ENCODE measurements at regions not wholly inside any gene's neighbourhood (a gene's known extent, or its start where the extent isn't known, plus 50 kb on each side); places are given as distances from the start of the nearest gene placed in this dataset.

- Histone ChIP-seq H3K27ac (ENCODE audit: low read length in 2 of 2) (no peak overlapping the region), H3K36me3 (replicated peaks in 1 of 2; ENCODE audit: control extremely low read depth in 1 of 2, control insufficient read depth in 1 of 2, extremely low read depth in 1 of 2, insufficient read depth in 2 of 2, low read length in 1 of 2) (no peaks in the 10 kb centered on the region), H3K27me3 (replicated peaks in 1 of 4; ENCODE audit: control extremely low read depth in 1 of 4, control insufficient read depth in 3 of 4, insufficient read depth in 4 of 4, low read length in 3 of 4) (no peaks in the 10 kb centered on the region), H3K9ac (ENCODE audit: low read length) (no peak overlapping the region), H3K4me3 (ENCODE audit: control extremely low read depth in 1 of 5, extremely low read depth in 1 of 5, insufficient read depth in 1 of 5, low read depth in 2 of 5, low read length in 4 of 5) (no peak overlapping the region), H3K79me2 (ENCODE audit: control insufficient read depth, insufficient read depth, low read length) (no peaks in the 10 kb centered on the region), H4K20me1 (ENCODE audit: control insufficient read depth, insufficient read depth, low read length, poor library complexity, severe bottlenecking) (no peaks in the 10 kb centered on the region), H2AFZ (ENCODE audit: insufficient read depth, low read depth, low read length, poor library complexity, severe bottlenecking) (no peak overlapping the region), H3K4me1 (ENCODE audit: control insufficient read depth in 2 of 2, insufficient read depth in 2 of 2, low read length in 2 of 2) (no peaks in the 10 kb centered on the region), H3K9me3 (ENCODE audit: control extremely low read depth in 1 of 3, control insufficient read depth in 2 of 3, insufficient read depth in 1 of 3, low read length in 2 of 3) (no peaks in the 10 kb centered on the region), H3K4me2 (replicated peaks; ENCODE audit: low read depth, low read length, poor library complexity, severe bottlenecking) (no peak overlapping the region)
- intact Hi-C loops (cut with micrococcal nuclease) = no loop called here
- no peak for TF ChIP-seq CTCF (IDR thresholded peaks at IDR 0.05)
- TF ChIP-seq EZH2 (IDR thresholded peaks at IDR 0.05; ENCODE audit: borderline replicate concordance, insufficient read depth, low read depth, low read length, poor library complexity, severe bottlenecking) = no peak
- Mint-ChIP-seq H3K4me1 (no peaks in the 10 kb centered on the region), H3K27me3 (no peaks in the 10 kb centered on the region), H3K27ac (no peak overlapping the region), H3K9me3 (ENCODE audit: insufficient read depth) (peaks cover 6% of the 10 kb centered on the region), H3K4me3 (no peak overlapping the region)
- no peak for ATAC-seq (ENCODE audit: low read depth)
- 100% methylated on average over 1 of the region's 2 CpGs for WGBS (ENCODE audit: insufficient coverage)
- ChIA-PET POLR2A (no interaction called here), CTCF (no interaction called here)
- no peak for DNase-seq
These were observed 79.1 kb downstream of the FAT4 start for GRCh38 chr4:125393825-125394224.

DNA sequence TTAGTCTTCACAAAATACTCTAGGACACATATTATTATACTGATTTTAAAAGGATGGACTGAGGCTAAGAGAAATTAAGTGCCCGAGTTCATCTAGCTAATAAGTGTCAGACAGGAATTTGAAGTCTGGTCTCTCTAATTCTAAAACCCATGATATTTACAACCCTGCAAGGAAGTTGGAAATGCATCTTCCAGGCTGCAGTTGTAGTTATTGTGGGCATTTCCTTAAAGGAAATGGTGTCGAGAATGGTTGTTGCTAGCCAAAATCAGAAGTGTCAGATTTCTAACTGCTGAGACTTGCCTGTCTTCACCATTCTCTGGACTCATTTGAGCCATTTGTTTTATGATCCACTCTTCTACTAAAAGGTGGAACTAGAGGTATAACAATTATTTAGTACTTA, 82.5 kb downstream of the FAT4 start:
- Histone ChIP-seq H4K20me1 (ENCODE audit: control insufficient read depth, insufficient read depth, low read length, poor library complexity, severe bottlenecking) (no peaks in the 10 kb centered on the region), H2AFZ (ENCODE audit: insufficient read depth, low read depth, low read length, poor library complexity, severe bottlenecking) (no peak overlapping the region), H3K9ac (ENCODE audit: low read length) (no peak overlapping the region), H3K4me3 (ENCODE audit: control extremely low read depth in 1 of 5, extremely low read depth in 1 of 5, insufficient read depth in 1 of 5, low read depth in 2 of 5, low read length in 4 of 5) (no peak overlapping the region), H3K4me2 (replicated peaks; ENCODE audit: low read depth, low read length, poor library complexity, severe bottlenecking) (no peak overlapping the region), H3K9me3 (ENCODE audit: control extremely low read depth in 1 of 3, control insufficient read depth in 2 of 3, insufficient read depth in 1 of 3, low read length in 2 of 3) (no peaks in the 10 kb centered on the region), H3K36me3 (replicated peaks in 1 of 2; ENCODE audit: control extremely low read depth in 1 of 2, control insufficient read depth in 1 of 2, extremely low read depth in 1 of 2, insufficient read depth in 2 of 2, low read length in 1 of 2) (no peaks in the 10 kb centered on the region), H3K27me3 (replicated peaks in 1 of 4; ENCODE audit: control extremely low read depth in 1 of 4, control insufficient read depth in 3 of 4, insufficient read depth in 4 of 4, low read length in 3 of 4) (no peaks in the 10 kb centered on the region), H3K79me2 (ENCODE audit: control insufficient read depth, insufficient read depth, low read length) (no peaks in the 10 kb centered on the region), H3K4me1 (ENCODE audit: control insufficient read depth in 2 of 2, insufficient read depth in 2 of 2, low read length in 2 of 2) (no peaks in the 10 kb centered on the region), H3K27ac (ENCODE audit: low read length in 2 of 2) (no peak overlapping the region)
- Mint-ChIP-seq H3K27me3 (no peaks in the 10 kb centered on the region), H3K27ac (no peak overlapping the region), H3K9me3 (ENCODE audit: insufficient read depth) (no peaks in the 10 kb centered on the region), H3K4me1 (no peaks in the 10 kb centered on the region), H3K4me3 (no peak overlapping the region)
- intact Hi-C loops (cut with micrococcal nuclease) = no loop called here
- ChIA-PET CTCF (no interaction called here), POLR2A (no interaction called here)
- no CpG with 5 or more reads among the region's 2 CpGs for WGBS (ENCODE audit: insufficient coverage)
- no peak for DNase-seq
- ATAC-seq (ENCODE audit: low read depth) = no peak
- no peak for TF ChIP-seq CTCF (IDR thresholded peaks at IDR 0.05)
- TF ChIP-seq EZH2 (IDR thresholded peaks at IDR 0.05; ENCODE audit: borderline replicate concordance, insufficient read depth, low read depth, low read length, poor library complexity, severe bottlenecking) = no peak

Data from B cell (primary cell).